WERI-Rb-1 (cell line): ENCODE measurements at regions not wholly inside any gene's neighbourhood (a gene's known extent, or its start where the extent isn't known, plus 50 kb on each side); places are given as distances from the start of the nearest gene placed in this dataset.
A peak's percentile ranks its signal among the peaks of the same experiment; 100 is the strongest.

ENCODE experiments used
- DNase-seq: peaks from one replicate; pipeline ENCODE4 v3.0.0-alpha.2; 2020
- H3K27ac ChIP-seq: fragments of 250-450 bp; sonication (Bioruptor Pico); 2 replicates; pipeline ENCODE4 v1.5.1; 2020; ENCODE audit warnings: mild to moderate bottlenecking, moderate library complexity
- H3K27me3 ChIP-seq: fragments of 250-450 bp; sonication (Bioruptor Pico); 2 replicates; pipeline ENCODE4 v1.5.1; 2021; ENCODE audit warnings: mild to moderate bottlenecking, low read depth, moderate library complexity; ENCODE audit not compliant: insufficient read depth, severe bottlenecking
- H3K36me3 ChIP-seq: fragments of 250-450 bp; sonication (Bioruptor Pico); 2 replicates; pipeline ENCODE4 v1.5.1; 2020; ENCODE audit warnings: mild to moderate bottlenecking, moderate library complexity
- H3K4me3 ChIP-seq: 2 replicates; pipeline ENCODE4 v1.5.1; 2011; ENCODE audit warnings: low read depth, mild to moderate bottlenecking, control low read depth, low read length
- H3K9me3 ChIP-seq: fragments of 250-450 bp; sonication (Bioruptor Pico); 2 replicates; pipeline ENCODE4 v1.5.1; 2021; ENCODE audit warnings: mild to moderate bottlenecking, moderate library complexity; ENCODE audit not compliant: severe bottlenecking
- TF ChIP-seq, protein P1 (sequence below): IDR thresholded peaks from 2 replicates; pipeline ENCODE4 v1.5.1; 2011; ENCODE audit warnings: low read depth, mild to moderate bottlenecking, control low read depth, inconsistent platforms, low read length

DNA sequence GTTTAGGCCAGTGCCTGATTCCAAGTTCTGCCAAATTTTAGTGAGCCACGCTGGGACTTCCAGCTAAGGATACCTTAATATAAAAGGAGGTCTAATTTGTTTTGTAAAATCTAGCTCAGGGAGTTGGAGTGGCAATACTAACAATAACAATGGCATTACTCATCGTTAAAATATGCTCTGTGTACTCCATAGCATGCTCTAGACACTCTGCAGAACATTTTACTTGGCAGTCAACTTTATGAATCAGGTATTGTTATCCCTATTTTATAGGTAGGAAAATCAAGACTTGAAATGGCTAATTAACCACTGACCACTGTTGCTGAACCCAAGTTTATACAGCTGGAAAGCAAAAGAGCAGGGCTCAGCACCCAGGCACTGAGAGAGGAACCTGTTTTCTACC is 485.0 kb upstream of the KIRREL3 start:
- no peak for DNase-seq
- Histone ChIP-seq H3K9me3 (no peaks in the 10 kb centered on the region), H3K4me3 (no peak overlapping the region), H3K36me3 (no peaks in the 10 kb centered on the region), H3K27me3 (no peaks in the 10 kb centered on the region), H3K27ac (no peak overlapping the region)
- TF ChIP-seq, protein P1, sequence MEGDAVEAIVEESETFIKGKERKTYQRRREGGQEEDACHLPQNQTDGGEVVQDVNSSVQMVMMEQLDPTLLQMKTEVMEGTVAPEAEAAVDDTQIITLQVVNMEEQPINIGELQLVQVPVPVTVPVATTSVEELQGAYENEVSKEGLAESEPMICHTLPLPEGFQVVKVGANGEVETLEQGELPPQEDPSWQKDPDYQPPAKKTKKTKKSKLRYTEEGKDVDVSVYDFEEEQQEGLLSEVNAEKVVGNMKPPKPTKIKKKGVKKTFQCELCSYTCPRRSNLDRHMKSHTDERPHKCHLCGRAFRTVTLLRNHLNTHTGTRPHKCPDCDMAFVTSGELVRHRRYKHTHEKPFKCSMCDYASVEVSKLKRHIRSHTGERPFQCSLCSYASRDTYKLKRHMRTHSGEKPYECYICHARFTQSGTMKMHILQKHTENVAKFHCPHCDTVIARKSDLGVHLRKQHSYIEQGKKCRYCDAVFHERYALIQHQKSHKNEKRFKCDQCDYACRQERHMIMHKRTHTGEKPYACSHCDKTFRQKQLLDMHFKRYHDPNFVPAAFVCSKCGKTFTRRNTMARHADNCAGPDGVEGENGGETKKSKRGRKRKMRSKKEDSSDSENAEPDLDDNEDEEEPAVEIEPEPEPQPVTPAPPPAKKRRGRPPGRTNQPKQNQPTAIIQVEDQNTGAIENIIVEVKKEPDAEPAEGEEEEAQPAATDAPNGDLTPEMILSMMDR: no peak

DNA sequence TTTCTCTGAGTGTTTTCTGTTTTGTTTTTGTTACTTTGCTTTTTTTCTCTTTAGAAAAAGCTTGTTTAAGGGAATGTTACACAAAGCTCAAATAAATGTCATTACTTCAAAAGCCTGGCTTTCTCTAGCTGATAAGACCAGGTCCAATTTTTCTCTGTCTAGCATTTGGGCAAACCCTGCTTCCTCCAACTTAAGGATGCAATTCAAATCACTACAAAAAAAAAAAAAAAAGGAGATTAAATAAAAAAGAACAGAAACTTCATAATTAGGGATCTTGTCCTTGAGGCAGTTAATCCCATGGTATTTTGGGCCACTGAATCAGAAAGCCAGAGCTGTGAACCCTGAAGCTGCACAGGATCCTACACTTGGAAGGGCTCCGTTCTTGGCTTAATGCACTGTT is 480.8 kb upstream of the KIRREL3 start:
- Histone ChIP-seq H3K9me3 (no peaks in the 10 kb centered on the region), H3K36me3 (no peaks in the 10 kb centered on the region), H3K4me3 (no peak overlapping the region), H3K27me3 (no peaks in the 10 kb centered on the region), H3K27ac (no peak overlapping the region)
- TF ChIP-seq, protein P1: no peak
- DNase-seq: no peak

DNA sequence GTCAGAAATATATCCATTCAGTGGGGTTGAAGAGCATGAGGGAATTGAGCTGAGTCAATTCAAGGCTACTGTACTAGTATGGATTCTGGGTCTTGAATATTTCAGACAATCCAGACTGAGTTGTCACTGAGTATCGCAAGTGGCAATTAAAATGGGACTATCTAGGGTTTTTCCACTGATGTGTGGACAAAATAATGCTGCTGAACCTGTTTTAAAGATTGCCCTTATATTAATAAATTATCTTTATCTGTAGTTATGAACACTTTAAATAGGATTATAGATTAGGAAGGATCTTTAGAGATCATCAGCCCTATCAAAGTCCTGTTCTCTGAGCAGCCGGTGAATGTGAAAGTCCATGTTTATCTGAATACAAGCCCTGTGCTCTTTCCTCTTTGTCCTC is 478.3 kb upstream of the KIRREL3 start:
- no peaks in the 10 kb centered on the region for H3K36me3 ChIP-seq
- no peak overlapping the region for H3K27ac ChIP-seq
- DNase-seq: no peak
- H3K4me3 ChIP-seq: no peak overlapping the region
- no peaks in the 10 kb centered on the region for H3K27me3 ChIP-seq
- TF ChIP-seq, protein P1: no peak
- no peaks in the 10 kb centered on the region for H3K9me3 ChIP-seq

DNA sequence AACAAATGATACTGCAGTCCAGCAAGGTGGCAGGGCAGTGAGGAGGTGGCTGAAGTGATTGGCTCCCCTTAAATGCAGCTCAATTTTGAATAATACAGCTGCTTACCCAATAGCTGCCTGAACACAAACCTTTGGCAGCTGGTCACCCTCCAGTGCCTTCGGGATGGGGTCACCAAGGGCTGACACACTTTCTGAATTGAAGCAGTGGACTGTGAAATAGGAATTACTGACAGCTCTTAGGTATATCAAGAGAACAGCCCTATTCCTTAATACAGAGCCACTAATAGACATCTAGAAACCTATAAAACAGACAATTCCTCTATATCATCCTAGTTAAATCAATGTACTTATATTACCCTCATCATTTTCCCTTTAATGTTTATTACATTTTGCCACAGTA is 474.2 kb upstream of the KIRREL3 start:
- TF ChIP-seq, protein P1: no peak
- Histone ChIP-seq H3K27ac (no peak overlapping the region), H3K4me3 (no peak overlapping the region), H3K9me3 (no peaks in the 10 kb centered on the region), H3K27me3 (no peaks in the 10 kb centered on the region), H3K36me3 (no peaks in the 10 kb centered on the region)
- peak; percentile 22 for DNase-seq

DNA sequence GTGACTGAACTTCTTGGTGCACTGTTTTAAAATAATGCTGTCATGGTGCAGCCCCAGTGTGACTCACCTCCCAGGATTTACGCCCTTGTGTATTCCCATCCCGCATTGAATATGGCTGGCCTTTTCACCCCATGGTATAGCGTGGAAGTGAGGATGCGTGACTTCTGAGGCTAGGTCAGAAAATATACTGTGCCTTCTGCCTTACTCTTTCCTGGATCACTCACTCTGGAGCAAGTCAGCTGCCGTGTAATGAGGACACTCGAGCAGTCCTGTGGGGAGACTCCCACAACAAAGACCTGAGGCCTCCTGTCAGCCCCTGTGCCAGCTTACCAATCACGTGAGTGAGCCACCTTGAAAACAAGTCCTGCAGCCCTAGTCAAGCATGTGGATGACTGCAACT is 471.9 kb upstream of the KIRREL3 start:
- Histone ChIP-seq H3K9me3 (no peaks in the 10 kb centered on the region), H3K27me3 (no peaks in the 10 kb centered on the region), H3K27ac (no peak overlapping the region), H3K36me3 (no peaks in the 10 kb centered on the region), H3K4me3 (no peak overlapping the region)
- TF ChIP-seq, protein P1: no peak
- no peak for DNase-seq

DNA sequence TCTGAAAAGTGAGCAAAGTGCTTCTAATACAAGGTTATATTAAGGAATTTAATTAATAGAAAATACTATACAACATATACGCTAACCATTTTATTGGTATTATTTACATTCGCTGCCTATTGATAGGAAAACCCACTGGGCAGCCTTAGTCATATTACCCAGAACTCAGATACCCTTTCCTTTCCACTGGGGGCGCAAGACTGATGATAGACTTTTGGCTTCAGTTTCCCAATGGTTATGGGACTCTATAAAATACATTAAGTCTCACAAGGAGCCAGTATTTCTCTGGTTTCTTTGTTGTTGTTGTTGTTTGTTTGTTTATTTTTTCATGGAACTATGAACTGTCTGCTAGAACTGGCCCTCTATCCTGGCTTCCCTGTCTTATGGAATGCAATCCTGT is 471.1 kb upstream of the KIRREL3 start:
- DNase-seq: no peak
- no peak overlapping the region for H3K27ac ChIP-seq
- H3K27me3 ChIP-seq: no peaks in the 10 kb centered on the region
- no peaks in the 10 kb centered on the region for H3K36me3 ChIP-seq
- TF ChIP-seq, protein P1: no peak
- no peak overlapping the region for H3K4me3 ChIP-seq
- no peaks in the 10 kb centered on the region for H3K9me3 ChIP-seq
